GM12878 (cell line): ENCODE measurements at regions not wholly inside any gene's neighbourhood (a gene's known extent, or its start where the extent isn't known, plus 50 kb on each side); places are given as distances from the start of the nearest gene placed in this dataset.

ENCODE experiments used
- FOXM1 ChIP-seq: IDR thresholded peaks from 2 replicates; pipeline ENCODE4 v1.6.1; 2012; ENCODE audit warnings: low read depth, mild to moderate bottlenecking, inconsistent platforms, low read length, moderate library complexity
- JUNB ChIP-seq: IDR thresholded peaks from 2 replicates; pipeline ENCODE4 v1.6.1; 2016; ENCODE audit warnings: antibody characterized with exemption, mild to moderate bottlenecking
- NFXL1 ChIP-seq: fragments of 450-650 bp; IDR thresholded peaks from 2 replicates; pipeline ENCODE4 v1.6.1; 2017; ENCODE audit warnings: antibody characterized with exemption, mild to moderate bottlenecking, borderline replicate concordance
- POLR2AphosphoS2 ChIP-seq: IDR thresholded peaks from 2 replicates; pipeline ENCODE4 v1.6.1; 2011; ENCODE audit warnings: low read depth, mild to moderate bottlenecking, low read length, improper control_type of control experiment, moderate library complexity
- POLR2AphosphoS5 ChIP-seq: IDR thresholded peaks from 2 replicates; pipeline ENCODE4 v1.6.1; 2011; ENCODE audit warnings: mild to moderate bottlenecking, low read length, inconsistent platforms
- RFX5 ChIP-seq: IDR thresholded peaks from 2 replicates; pipeline ENCODE4 v1.6.1; 2011; ENCODE audit warnings: low read depth, low read length, improper control_type of control experiment
- YY1 ChIP-seq: IDR thresholded peaks from 2 replicates; pipeline ENCODE4 v1.6.1; 2011; ENCODE audit warnings: low read depth, mild to moderate bottlenecking, low read length
- TF ChIP-seq, protein P1 (sequence below), 3 experiments: IDR thresholded peaks in 2 of 3; conservative IDR thresholded peaks in 1 of 3; 2 replicates each; pipeline ENCODE4 v1.5.1; 2011; ENCODE audit warnings: low read depth in 3 of 3, low read length in 3 of 3, mild to moderate bottlenecking in 3 of 3, control low read depth in 2 of 3, moderate library complexity in 2 of 3, inconsistent platforms in 1 of 3, mixed read lengths in 1 of 3; ENCODE audit not compliant: control insufficient read depth in 2 of 3, insufficient read depth in 1 of 3; ENCODE audit errors: extremely low read depth in 1 of 3

DNA sequence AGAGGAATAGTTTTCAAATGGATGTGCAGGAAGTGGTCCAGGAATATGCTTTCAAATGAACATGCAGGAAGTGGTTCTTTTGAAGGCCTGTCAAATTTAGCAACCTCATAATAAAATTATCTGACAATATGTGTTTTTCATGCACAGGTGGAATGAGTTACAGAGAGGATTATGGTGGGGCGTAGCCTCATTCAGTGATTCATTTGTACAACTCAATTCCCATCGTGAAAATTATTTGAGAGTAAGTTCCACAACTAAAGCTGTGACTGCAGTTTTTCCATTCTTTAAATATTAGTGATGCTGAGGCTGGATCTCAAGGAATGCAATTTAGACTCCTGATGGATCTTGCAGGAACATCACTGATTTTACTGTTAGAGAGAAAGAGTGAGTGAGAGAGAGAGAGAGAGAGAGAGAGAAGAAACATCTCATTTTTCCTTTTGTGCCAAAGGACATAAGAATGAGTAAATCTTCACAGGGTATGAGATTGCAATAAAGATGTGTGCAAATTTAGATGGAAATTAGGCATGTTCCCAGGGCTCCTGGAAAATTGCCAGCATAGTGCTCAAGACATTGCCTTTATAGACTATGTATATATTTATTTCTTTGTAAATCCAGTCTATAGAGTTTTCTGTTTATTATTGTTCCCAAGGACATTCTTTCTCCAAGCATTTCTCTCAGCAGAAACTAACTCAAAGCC lies 394.9 kb upstream of the ZEB2 start:
- TF ChIP-seq, protein P1, sequence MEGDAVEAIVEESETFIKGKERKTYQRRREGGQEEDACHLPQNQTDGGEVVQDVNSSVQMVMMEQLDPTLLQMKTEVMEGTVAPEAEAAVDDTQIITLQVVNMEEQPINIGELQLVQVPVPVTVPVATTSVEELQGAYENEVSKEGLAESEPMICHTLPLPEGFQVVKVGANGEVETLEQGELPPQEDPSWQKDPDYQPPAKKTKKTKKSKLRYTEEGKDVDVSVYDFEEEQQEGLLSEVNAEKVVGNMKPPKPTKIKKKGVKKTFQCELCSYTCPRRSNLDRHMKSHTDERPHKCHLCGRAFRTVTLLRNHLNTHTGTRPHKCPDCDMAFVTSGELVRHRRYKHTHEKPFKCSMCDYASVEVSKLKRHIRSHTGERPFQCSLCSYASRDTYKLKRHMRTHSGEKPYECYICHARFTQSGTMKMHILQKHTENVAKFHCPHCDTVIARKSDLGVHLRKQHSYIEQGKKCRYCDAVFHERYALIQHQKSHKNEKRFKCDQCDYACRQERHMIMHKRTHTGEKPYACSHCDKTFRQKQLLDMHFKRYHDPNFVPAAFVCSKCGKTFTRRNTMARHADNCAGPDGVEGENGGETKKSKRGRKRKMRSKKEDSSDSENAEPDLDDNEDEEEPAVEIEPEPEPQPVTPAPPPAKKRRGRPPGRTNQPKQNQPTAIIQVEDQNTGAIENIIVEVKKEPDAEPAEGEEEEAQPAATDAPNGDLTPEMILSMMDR (IDR thresholded peaks at IDR 0.05 in 2 of 3, conservative IDR thresholded peaks at IDR 0.05 in 1 of 3; ENCODE audit: control insufficient read depth in 2 of 3, extremely low read depth in 1 of 3, insufficient read depth in 1 of 3, low read depth in 3 of 3, low read length in 3 of 3): no peak
- TF ChIP-seq POLR2AphosphoS5 (no peak), YY1 (no peak), FOXM1 (no peak), JUNB (no peak), POLR2AphosphoS2 (no peak), RFX5 (no peak), NFXL1 (no peak)
